DOHH2 (cell line): ENCODE measurements at regions not wholly inside any gene's neighbourhood (a gene's known extent, or its start where the extent isn't known, plus 50 kb on each side); places are given as distances from the start of the nearest gene placed in this dataset.

Experiments
- EZH2phosphoT487 ChIP-seq: fragments of 200-600 bp; sonication (generic); IDR thresholded peaks from 2 replicates; pipeline ENCODE4 v1.6.1; 2017; ENCODE audit warnings: borderline replicate concordance, mild to moderate bottlenecking, antibody characterized with exemption, low read length, moderate library complexity, mixed read lengths
- TF ChIP-seq, protein P1 (sequence below): fragments of 200-600 bp; sonication (generic); IDR thresholded peaks from one replicate; pipeline ENCODE4 v1.5.1; 2014; ENCODE audit warnings: antibody characterized with exemption, mild to moderate bottlenecking, low read depth, low read length; ENCODE audit not compliant: poor library complexity, severe bottlenecking

DNA sequence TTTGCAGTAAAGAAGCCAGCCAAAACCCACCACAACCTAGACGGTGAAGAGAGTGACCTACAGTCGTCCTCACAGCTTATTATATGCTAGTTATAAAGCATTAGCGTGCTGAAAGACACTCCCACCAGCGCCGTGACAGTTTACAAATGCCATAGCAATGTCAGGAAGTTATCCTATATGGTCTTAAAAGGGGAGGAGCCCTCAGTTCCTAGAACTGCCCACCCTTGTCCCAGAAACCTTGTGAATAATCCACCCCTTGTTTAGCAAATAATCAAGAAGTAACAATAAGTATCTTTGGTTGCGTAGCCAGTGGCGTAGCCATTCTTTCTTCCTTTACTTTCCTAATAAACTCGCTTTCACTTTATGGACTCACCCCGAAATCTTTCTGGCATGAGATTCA is 227.9 kb upstream of the ARGLU1 start:
- TF ChIP-seq, protein P1, sequence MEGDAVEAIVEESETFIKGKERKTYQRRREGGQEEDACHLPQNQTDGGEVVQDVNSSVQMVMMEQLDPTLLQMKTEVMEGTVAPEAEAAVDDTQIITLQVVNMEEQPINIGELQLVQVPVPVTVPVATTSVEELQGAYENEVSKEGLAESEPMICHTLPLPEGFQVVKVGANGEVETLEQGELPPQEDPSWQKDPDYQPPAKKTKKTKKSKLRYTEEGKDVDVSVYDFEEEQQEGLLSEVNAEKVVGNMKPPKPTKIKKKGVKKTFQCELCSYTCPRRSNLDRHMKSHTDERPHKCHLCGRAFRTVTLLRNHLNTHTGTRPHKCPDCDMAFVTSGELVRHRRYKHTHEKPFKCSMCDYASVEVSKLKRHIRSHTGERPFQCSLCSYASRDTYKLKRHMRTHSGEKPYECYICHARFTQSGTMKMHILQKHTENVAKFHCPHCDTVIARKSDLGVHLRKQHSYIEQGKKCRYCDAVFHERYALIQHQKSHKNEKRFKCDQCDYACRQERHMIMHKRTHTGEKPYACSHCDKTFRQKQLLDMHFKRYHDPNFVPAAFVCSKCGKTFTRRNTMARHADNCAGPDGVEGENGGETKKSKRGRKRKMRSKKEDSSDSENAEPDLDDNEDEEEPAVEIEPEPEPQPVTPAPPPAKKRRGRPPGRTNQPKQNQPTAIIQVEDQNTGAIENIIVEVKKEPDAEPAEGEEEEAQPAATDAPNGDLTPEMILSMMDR = no peak
- no peak for TF ChIP-seq EZH2phosphoT487
